Fibroblast of lung (primary cell): ENCODE measurements at regions not wholly inside any gene's neighbourhood (a gene's known extent, or its start where the extent isn't known, plus 50 kb on each side); places are given as distances from the start of the nearest gene placed in this dataset.

Experiments used
- CTCF ChIP-seq, 2 donors: IDR thresholded peaks in 1 of 2; conservative IDR thresholded peaks in 1 of 2; 1 replicate in 1 of 2; 2 replicates in 1 of 2; pipeline ENCODE4 v1.5.1; 2011 to 2012; ENCODE audit warnings: low read length in 2 of 2, control low read depth in 1 of 2, inconsistent platforms in 1 of 2, low read depth in 1 of 2, mild to moderate bottlenecking in 1 of 2
- EZH2 ChIP-seq: IDR thresholded peaks from 2 replicates; pipeline ENCODE4 v1.5.1; 2012; ENCODE audit warnings: low read length, control low read depth, mild to moderate bottlenecking; ENCODE audit errors: missing control alignments

- TF ChIP-seq CTCF (conservative IDR thresholded peaks at IDR 0.05 in 1 of 2, IDR thresholded peaks at IDR 0.05 in 1 of 2; ENCODE audit: low read depth in 1 of 2, low read length in 2 of 2): no peak
- TF ChIP-seq EZH2: no peak
Observed at GRCh38 chr1:224543453-224543852, 72.7 kb upstream of the CNIH3 start.
